ENCODE measurements at regions not wholly inside any gene's neighbourhood (a gene's known extent, or its start where the extent isn't known, plus 50 kb on each side); places are given as distances from the start of the nearest gene placed in this dataset.
"Not testable (repeated sequence)": the region's sequence is repeated elsewhere in the genome, so short reads cannot be mapped to it uniquely, and the experiment has no call there.

- DNase-seq: no peak
Measured at GRCh38 chr11:87628026-87628580, 547.1 kb downstream of the RAB38 start.

GRCh38 chr11:87623531-87624365 is 551.5 kb downstream of the RAB38 start:
- DNase-seq: not testable (repeated sequence)

GRCh38 chr11:87616511-87616910 is 558.7 kb downstream of the RAB38 start:
- DNase-seq: no peak

- no peak for DNase-seq
Measured at GRCh38 chr11:87604350-87604749, 566.6 kb downstream of the TMEM135 start.

- DNase-seq: no peak
Measured at GRCh38 chr11:87603887-87604286, 566.2 kb downstream of the TMEM135 start.

- DNase-seq: no peak
Measured at GRCh38 chr11:87602776-87603175, 565.0 kb downstream of the TMEM135 start.

GRCh38 chr11:87600938-87601337 is 563.2 kb downstream of the TMEM135 start:
- no peak for DNase-seq

GRCh38 chr11:87597725-87598124 is 560.0 kb downstream of the TMEM135 start:
- no peak for DNase-seq

GRCh38 chr11:87596176-87596575 is 558.4 kb downstream of the TMEM135 start:
- no peak for DNase-seq

- DNase-seq: no peak
Measured at GRCh38 chr11:87589082-87589481, 551.3 kb downstream of the TMEM135 start.

- not testable (repeated sequence) for DNase-seq
Measured at GRCh38 chr11:87585613-87586012, 547.9 kb downstream of the TMEM135 start.

GRCh38 chr11:87583931-87584330 is 546.2 kb downstream of the TMEM135 start:
- DNase-seq: no peak

- no peak for DNase-seq
Measured at GRCh38 chr11:87575088-87575487, 537.4 kb downstream of the TMEM135 start.

GRCh38 chr11:87574193-87574592 is 536.5 kb downstream of the TMEM135 start:
- DNase-seq: no peak

- no peak for DNase-seq
Measured at GRCh38 chr11:87573708-87574107, 536.0 kb downstream of the TMEM135 start.

GRCh38 chr11:87572881-87573280 is 535.1 kb downstream of the TMEM135 start:
- no peak for DNase-seq

GRCh38 chr11:87560352-87560751 is 522.6 kb downstream of the TMEM135 start:
- DNase-seq: no peak

- peak; percentile 0 for DNase-seq
Measured at GRCh38 chr11:87559852-87560251, 522.1 kb downstream of the TMEM135 start.

GRCh38 chr11:87555101-87555500 is 517.4 kb downstream of the TMEM135 start:
- DNase-seq: no peak

- no peak for DNase-seq
Measured at GRCh38 chr11:87548797-87549196, 511.1 kb downstream of the TMEM135 start.

GRCh38 chr11:87545858-87546257 is 508.1 kb downstream of the TMEM135 start:
- DNase-seq: no peak

GRCh38 chr11:87539596-87539995 is 501.9 kb downstream of the TMEM135 start:
- no peak for DNase-seq

- DNase-seq: no peak
Measured at GRCh38 chr11:87536565-87536964, 498.8 kb downstream of the TMEM135 start.

- DNase-seq: no peak
Measured at GRCh38 chr11:87536016-87536415, 498.3 kb downstream of the TMEM135 start.

- DNase-seq: no peak
Measured at GRCh38 chr11:87535513-87535912, 497.8 kb downstream of the TMEM135 start.
